ENCODE measurements at regions not wholly inside any gene's neighbourhood (a gene's known extent, or its start where the extent isn't known, plus 50 kb on each side); places are given as distances from the start of the nearest gene placed in this dataset.
"Not testable (repeated sequence)": the region's sequence is repeated elsewhere in the genome, so short reads cannot be mapped to it uniquely, and the experiment has no call there.

- Histone ChIP-seq H3K9me3 (ENCODE audit: low read depth, low read length) (no peaks in the 10 kb centered on the region), H3K27me3 (ENCODE audit: insufficient read depth, low read length) (peaks cover 26% of the 10 kb centered on the region)
Observed at GRCh38 chr17:77803726-77804125, 154.8 kb upstream of the TNRC6C start.

GRCh38 chr17:77804796-77805426 lies 153.6 kb upstream of the TNRC6C start:
- no peaks in the 10 kb centered on the region for H3K79me2 ChIP-seq (ENCODE audit: insufficient read depth, low read length)
- no peak overlapping the region for H3K27ac ChIP-seq (ENCODE audit: low read depth, low read length)
- no peak for DNase-seq (ENCODE audit: insufficient read length, low spot score, missing footprints)
- no peaks in the 10 kb centered on the region for H3K36me3 ChIP-seq (ENCODE audit: insufficient read depth, low read length)
- no peak overlapping the region for H2AFZ ChIP-seq (ENCODE audit: low read length)
- TF ChIP-seq, protein P1, sequence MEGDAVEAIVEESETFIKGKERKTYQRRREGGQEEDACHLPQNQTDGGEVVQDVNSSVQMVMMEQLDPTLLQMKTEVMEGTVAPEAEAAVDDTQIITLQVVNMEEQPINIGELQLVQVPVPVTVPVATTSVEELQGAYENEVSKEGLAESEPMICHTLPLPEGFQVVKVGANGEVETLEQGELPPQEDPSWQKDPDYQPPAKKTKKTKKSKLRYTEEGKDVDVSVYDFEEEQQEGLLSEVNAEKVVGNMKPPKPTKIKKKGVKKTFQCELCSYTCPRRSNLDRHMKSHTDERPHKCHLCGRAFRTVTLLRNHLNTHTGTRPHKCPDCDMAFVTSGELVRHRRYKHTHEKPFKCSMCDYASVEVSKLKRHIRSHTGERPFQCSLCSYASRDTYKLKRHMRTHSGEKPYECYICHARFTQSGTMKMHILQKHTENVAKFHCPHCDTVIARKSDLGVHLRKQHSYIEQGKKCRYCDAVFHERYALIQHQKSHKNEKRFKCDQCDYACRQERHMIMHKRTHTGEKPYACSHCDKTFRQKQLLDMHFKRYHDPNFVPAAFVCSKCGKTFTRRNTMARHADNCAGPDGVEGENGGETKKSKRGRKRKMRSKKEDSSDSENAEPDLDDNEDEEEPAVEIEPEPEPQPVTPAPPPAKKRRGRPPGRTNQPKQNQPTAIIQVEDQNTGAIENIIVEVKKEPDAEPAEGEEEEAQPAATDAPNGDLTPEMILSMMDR (IDR thresholded peaks at IDR 0.05; ENCODE audit: extremely low read depth, low read depth, low read length) = no peak
- H3K4me3 ChIP-seq (ENCODE audit: insufficient read depth, low read length) = no peak overlapping the region
- no peaks in the 10 kb centered on the region for H3K4me1 ChIP-seq (ENCODE audit: insufficient read depth, low read length)
- no peaks in the 10 kb centered on the region for H4K20me1 ChIP-seq (ENCODE audit: insufficient read depth, low read length)
- H3K4me2 ChIP-seq (ENCODE audit: insufficient read depth, low read length) = no peak overlapping the region
- peaks cover 26% of the 10 kb centered on the region for H3K27me3 ChIP-seq (ENCODE audit: insufficient read depth, low read length)
- H3K9me3 ChIP-seq (ENCODE audit: low read depth, low read length) = no peaks in the 10 kb centered on the region

More at GRCh38 chr17:77803726-77804125, 154.8 kb upstream of the TNRC6C start:
- no peak for DNase-seq (ENCODE audit: insufficient read length, low spot score, missing footprints)
- H2AFZ ChIP-seq (ENCODE audit: low read length) = no peak overlapping the region
- TF ChIP-seq, protein P1 (IDR thresholded peaks at IDR 0.05; ENCODE audit: extremely low read depth, low read depth, low read length) = no peak
- H3K4me3 ChIP-seq (ENCODE audit: insufficient read depth, low read length) = no peak overlapping the region
- no peaks in the 10 kb centered on the region for H3K79me2 ChIP-seq (ENCODE audit: insufficient read depth, low read length)
- H4K20me1 ChIP-seq (ENCODE audit: insufficient read depth, low read length) = no peaks in the 10 kb centered on the region
- no peaks in the 10 kb centered on the region for H3K4me1 ChIP-seq (ENCODE audit: insufficient read depth, low read length)
- no peak overlapping the region for H3K27ac ChIP-seq (ENCODE audit: low read depth, low read length)
- no peak overlapping the region for H3K4me2 ChIP-seq (ENCODE audit: insufficient read depth, low read length)
- H3K36me3 ChIP-seq (ENCODE audit: insufficient read depth, low read length) = no peaks in the 10 kb centered on the region

GRCh38 chr17:77805970-77806369 lies 152.5 kb upstream of the TNRC6C start:
- H3K4me1 ChIP-seq (ENCODE audit: insufficient read depth, low read length); H3K4me2 ChIP-seq (ENCODE audit: insufficient read depth, low read length); H3K79me2 ChIP-seq (ENCODE audit: insufficient read depth, low read length); H2AFZ ChIP-seq (ENCODE audit: low read length); H3K9me3 ChIP-seq (ENCODE audit: low read depth, low read length); H3K4me3 ChIP-seq (ENCODE audit: insufficient read depth, low read length); DNase-seq (ENCODE audit: insufficient read length, low spot score, missing footprints); H3K27ac ChIP-seq (ENCODE audit: low read depth, low read length); H4K20me1 ChIP-seq (ENCODE audit: insufficient read depth, low read length); H3K36me3 ChIP-seq (ENCODE audit: insufficient read depth, low read length): not testable (repeated sequence)
- peaks cover 26% of the 10 kb centered on the region for H3K27me3 ChIP-seq (ENCODE audit: insufficient read depth, low read length)

- H3K4me3 ChIP-seq (ENCODE audit: insufficient read depth, low read length) = no peak overlapping the region
- no peak overlapping the region for H3K27ac ChIP-seq (ENCODE audit: low read depth, low read length)
- TF ChIP-seq, protein P1 (IDR thresholded peaks at IDR 0.05; ENCODE audit: extremely low read depth, low read depth, low read length) = no peak
Observed at GRCh38 chr17:77807051-77807745, 151.3 kb upstream of the TNRC6C start.

More at GRCh38 chr17:77807051-77807745, 151.3 kb upstream of the TNRC6C start:
- Histone ChIP-seq H3K27me3 (ENCODE audit: insufficient read depth, low read length) (peaks cover 19% of the 10 kb centered on the region), H3K9me3 (ENCODE audit: low read depth, low read length) (no peaks in the 10 kb centered on the region), H3K4me1 (ENCODE audit: insufficient read depth, low read length) (peaks cover 16% of the 10 kb centered on the region), H3K4me2 (ENCODE audit: insufficient read depth, low read length) (no peak overlapping the region), H2AFZ (ENCODE audit: low read length) (no peak overlapping the region), H3K79me2 (ENCODE audit: insufficient read depth, low read length) (no peaks in the 10 kb centered on the region), H3K36me3 (ENCODE audit: insufficient read depth, low read length) (no peaks in the 10 kb centered on the region), H4K20me1 (ENCODE audit: insufficient read depth, low read length) (no peaks in the 10 kb centered on the region)
- DNase-seq (ENCODE audit: insufficient read length, low spot score, missing footprints) = no peak
